Ovary (tissue), 7 donors: ENCODE measurements at regions not wholly inside any gene's neighbourhood (a gene's known extent, or its start where the extent isn't known, plus 50 kb on each side); places are given as distances from the start of the nearest gene placed in this dataset. TPM values are rescaled to one million over a fixed set of nuclear protein-coding genes. Genes with fewer than 3 reads are reported as not detected.

Source experiments
- DNase-seq, 5 donors: peaks; one replicate each; pipeline ENCODE4 v3.0.0-alpha.2; 2019 to 2020
- H3K27ac ChIP-seq, 2 donors: fragments of 200-600 bp; one replicate each; pipeline versions ENCODE4 v1.5.1 to v1.8.0; 2019 to 2022
- H3K27me3 ChIP-seq: fragments of 200-600 bp; one replicate; pipeline ENCODE4 v1.8.0; 2022
- H3K36me3 ChIP-seq: fragments of 200-600 bp; sonication (generic); one replicate; pipeline ENCODE4 v1.5.1; 2019
- H3K4me1 ChIP-seq: one replicate; pipeline ENCODE4 v1.8.1; 2013; ENCODE audit warnings: mild to moderate bottlenecking, moderate library complexity; ENCODE audit not compliant: insufficient read depth
- H3K4me3 ChIP-seq: fragments of 200-600 bp; sonication (generic); one replicate; pipeline ENCODE4 v1.5.1; 2017
- H3K9me3 ChIP-seq, 2 donors: fragments of 200-600 bp in 1 of 2; sonication (generic) in 1 of 2; one replicate each; pipeline versions ENCODE4 v1.5.1 to v1.8.1; 2013 to 2019; ENCODE audit warnings: mild to moderate bottlenecking in 1 of 2, moderate library complexity in 1 of 2
- CTCF ChIP-seq, 3 donors: fragments of 450-650 bp in 2 of 3; fragments of 200-600 bp in 1 of 3; IDR thresholded peaks; one replicate each; pipeline versions ENCODE4 v1.5.1 to v1.8.0; 2016 to 2022; ENCODE audit warnings: antibody characterized with exemption in 3 of 3, mild to moderate bottlenecking in 1 of 3
- EP300 ChIP-seq: sonication (generic); formaldehyde crosslinking; IDR thresholded peaks from one replicate; pipeline ENCODE4 v1.6.1; 2017; ENCODE audit warnings: antibody characterized with exemption
- POLR2A ChIP-seq: fragments of 450-650 bp; IDR thresholded peaks from one replicate; pipeline ENCODE4 v1.6.1; 2017; ENCODE audit warnings: antibody characterized with exemption, mild to moderate bottlenecking, moderate library complexity
- WGBS, 3 donors: extraction: QIAGEN DNeasy Blood & Tissue Kit in 1 of 3; methylation state at CpG; one replicate each; pipeline versions ENCODE4 v1.1.5 to v1.1.7; 2013 to 2017; 5-methylcytosine and 5-hydroxymethylcytosine counted together
- intact Hi-C, 4 donors: fragments of 100-400 bp; cut with DNase I; formaldehyde crosslinking; loops; one replicate each; pipeline versions ENCODE4 v1.11.0 to v1.15.1; 2022 to 2023
- small RNA-seq: library from RNA; depleted of rRNA; stranded (forward); fragments of <200 nt; gene quantifications from one replicate; pipeline ENCODE3, GENCODE V24; 2016
- donor health status: DM: no; HTN: no; CAD: no; lungs with moderate emphysema.
- donor health status: DM: no; HTN: no; CAD: no.
- donor health status: Bipolar disorder and iron deficiency.
- donor health status: DM: no; HTN: no; CAD: no.
- donor health status: DM: yes; HTN: yes; CAD: no.

GRCh38 chr7:116447966-116448839 lies 51.3 kb upstream of the CAV2 start:
- no peaks in the 10 kb centered on the region for H3K36me3 ChIP-seq
- WGBS, 3 donors: 29 to 47% (median 30%) methylated on average over 3 of the region's 3 CpGs
- peaks cover 4% of the 10 kb centered on the region for H3K4me1 ChIP-seq
- intact Hi-C loops: loop anchor here in 2 of 4 donors (10.0 kb wide), 1 partner anchor 77 kb away; the partner anchor contains the start of gene CAV1 (in 2 of the 2)
- H3K4me3 ChIP-seq: no peak overlapping the region
- no peak overlapping the region for H3K27ac ChIP-seq
- no peaks in the 10 kb centered on the region for H3K27me3 ChIP-seq
- H3K9me3 ChIP-seq: no peaks in the 10 kb centered on the region
- DNase-seq: no peak
- no peak for TF ChIP-seq POLR2A
- no peak for TF ChIP-seq EP300

GRCh38 chr7:116449441-116449840 lies 50.1 kb upstream of the CAV2 start:
- Histone ChIP-seq H3K4me1 (peaks cover 4% of the 10 kb centered on the region), H3K36me3 (no peaks in the 10 kb centered on the region), H3K27me3 (no peaks in the 10 kb centered on the region), H3K4me3 (no peak overlapping the region), H3K27ac (no peak overlapping the region), H3K9me3 (no peaks in the 10 kb centered on the region)
- WGBS, 3 donors: 82 to 86% (median 86%) methylated on average over 4 of the region's 4 CpGs
- intact Hi-C loops: loop anchor here in 2 of 4 donors (10.0 kb wide), 1 partner anchor 75 kb away; the partner anchor contains the start of gene CAV1 (in 2 of the 2)
- no peak for DNase-seq
- TF ChIP-seq EP300: no peak
- TF ChIP-seq CTCF (IDR thresholded peaks at IDR 0.05): no peak
- no peak for TF ChIP-seq POLR2A

Small RNAs in the stretch of these regions (small RNA-seq; reads per million reads assigned to genes)
- not detected for gene RF00017
